Psoas muscle (tissue), 7 donors: ENCODE measurements at regions not wholly inside any gene's neighbourhood (a gene's known extent, or its start where the extent isn't known, plus 50 kb on each side); places are given as distances from the start of the nearest gene placed in this dataset.

Source experiments
- ATAC-seq, 4 donors: fragments of 200-7000 bp; cut with Tn5 transposase; one replicate each; pipeline ENCODE4 v1.9.1; 2020; ENCODE audit warnings: moderate library complexity in 3 of 4, mild to moderate bottlenecking in 2 of 4
- DNase-seq, 2 donors: peaks; one replicate each; pipeline ENCODE4 v3.0.0-alpha.2; 2020
- H3K27ac ChIP-seq: fragments of 200-600 bp; one replicate; pipeline ENCODE4 v1.8.0; 2022
- H3K27me3 ChIP-seq, 3 donors: fragments of 200-600 bp in 1 of 3; one replicate each; pipeline versions ENCODE4 v1.6.1 to v1.8.0; 2013 to 2022; ENCODE audit warnings: low read length in 2 of 3, mild to moderate bottlenecking in 2 of 3, moderate library complexity in 1 of 3; ENCODE audit not compliant: insufficient read depth in 3 of 3
- H3K36me3 ChIP-seq, 2 donors: fragments of 200-600 bp in 1 of 2; one replicate each; pipeline versions ENCODE4 v1.6.1 to v1.8.0; 2013 to 2022; ENCODE audit warnings: low read depth in 1 of 2, mild to moderate bottlenecking in 1 of 2, moderate library complexity in 1 of 2; ENCODE audit not compliant: insufficient read depth in 1 of 2
- H3K4me1 ChIP-seq: fragments of 200-600 bp; one replicate; pipeline ENCODE4 v1.8.0; 2022
- H3K4me3 ChIP-seq: fragments of 200-600 bp; one replicate; pipeline ENCODE4 v1.8.0; 2022; ENCODE audit warnings: mild to moderate bottlenecking
- H3K9me3 ChIP-seq: fragments of 200-600 bp; one replicate; pipeline ENCODE4 v1.8.0; 2022
- WGBS, 3 donors: extraction: QIAGEN DNeasy Blood & Tissue Kit; methylation state at CpG; one replicate each; pipeline versions ENCODE4 v1.1.6 to v1.1.7; 2013; 5-methylcytosine and 5-hydroxymethylcytosine counted together
- intact Hi-C, 2 donors: fragments of 100-400 bp; cut with DNase I; formaldehyde crosslinking; loops; one replicate each; pipeline versions ENCODE4 v1.11.0 to v1.14.2; 2022
- TF ChIP-seq, protein P1 (sequence below): fragments of 200-600 bp; IDR thresholded peaks from one replicate; pipeline ENCODE4 v1.8.0; 2022; ENCODE audit warnings: antibody characterized with exemption
- donor health status: healthy with polysubstance abuse.
- donor health status: DM: no; HTN: no; CAD: no; lungs with moderate emphysema.
- donor health status: Bipolar disorder and iron deficiency.
- donor health status: healthy.
- donor health status: DM: yes; HTN: yes; CAD: no.
- donor health status: DM: no; HTN: no; CAD: no.
- donor health status: DM: yes; HTN: yes; CAD: no.

DNA sequence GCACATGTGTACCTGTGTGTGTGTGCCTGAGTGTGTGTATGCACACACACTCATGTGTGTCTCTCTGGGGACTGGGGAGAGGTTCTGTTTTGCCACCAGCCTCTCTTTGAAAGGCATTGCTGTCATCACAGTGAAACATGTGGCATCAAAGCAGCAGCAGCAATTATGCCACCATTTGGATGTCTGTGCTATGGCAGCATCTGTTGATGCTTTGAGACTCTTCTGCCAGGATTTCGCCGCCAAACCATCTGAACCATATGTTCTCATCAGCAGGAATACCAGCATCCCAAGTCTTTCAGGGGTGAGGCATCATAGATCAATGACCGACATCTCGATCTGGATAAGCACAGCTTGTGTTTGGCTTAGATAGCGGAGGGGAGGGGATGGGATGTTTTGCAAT is 168.6 kb downstream of the FAT3 start:
- Histone ChIP-seq H3K4me1 (no peaks in the 10 kb centered on the region), H3K36me3 (no peaks in the 10 kb centered on the region), H3K27me3 (no peaks in the 10 kb centered on the region), H3K4me3 (no peak overlapping the region), H3K9me3 (no peaks in the 10 kb centered on the region), H3K27ac (no peak overlapping the region)
- ATAC-seq, result no peak
- TF ChIP-seq, protein P1, sequence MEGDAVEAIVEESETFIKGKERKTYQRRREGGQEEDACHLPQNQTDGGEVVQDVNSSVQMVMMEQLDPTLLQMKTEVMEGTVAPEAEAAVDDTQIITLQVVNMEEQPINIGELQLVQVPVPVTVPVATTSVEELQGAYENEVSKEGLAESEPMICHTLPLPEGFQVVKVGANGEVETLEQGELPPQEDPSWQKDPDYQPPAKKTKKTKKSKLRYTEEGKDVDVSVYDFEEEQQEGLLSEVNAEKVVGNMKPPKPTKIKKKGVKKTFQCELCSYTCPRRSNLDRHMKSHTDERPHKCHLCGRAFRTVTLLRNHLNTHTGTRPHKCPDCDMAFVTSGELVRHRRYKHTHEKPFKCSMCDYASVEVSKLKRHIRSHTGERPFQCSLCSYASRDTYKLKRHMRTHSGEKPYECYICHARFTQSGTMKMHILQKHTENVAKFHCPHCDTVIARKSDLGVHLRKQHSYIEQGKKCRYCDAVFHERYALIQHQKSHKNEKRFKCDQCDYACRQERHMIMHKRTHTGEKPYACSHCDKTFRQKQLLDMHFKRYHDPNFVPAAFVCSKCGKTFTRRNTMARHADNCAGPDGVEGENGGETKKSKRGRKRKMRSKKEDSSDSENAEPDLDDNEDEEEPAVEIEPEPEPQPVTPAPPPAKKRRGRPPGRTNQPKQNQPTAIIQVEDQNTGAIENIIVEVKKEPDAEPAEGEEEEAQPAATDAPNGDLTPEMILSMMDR, result no peak
- whole genome bisulfite sequencing, 3 donors, result 67 to 83% (median 72%) methylated on average over 5 of the region's 5 CpGs
- intact Hi-C loops, result no loop called here
- DNase-seq, result no peak

DNA sequence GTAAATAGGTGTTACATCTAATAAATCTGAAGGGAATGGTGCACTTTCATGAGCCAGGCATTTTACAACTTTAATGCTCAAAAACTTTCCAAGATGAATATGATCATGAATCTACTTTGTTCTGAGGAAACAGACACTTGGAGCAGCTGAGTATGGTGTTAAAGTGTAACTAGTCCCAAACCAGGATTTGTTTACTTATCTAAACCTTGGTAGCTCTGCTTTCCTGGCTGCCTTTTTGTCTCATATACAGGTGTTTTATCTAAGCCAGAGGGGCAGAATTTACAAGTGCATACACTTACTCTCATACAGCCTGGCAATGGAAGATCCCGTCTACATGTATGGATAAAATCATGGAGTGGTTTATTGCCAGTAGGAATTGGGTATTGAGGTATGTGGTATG is 171.5 kb downstream of the FAT3 start:
- Histone ChIP-seq H3K27me3 (no peaks in the 10 kb centered on the region), H3K4me3 (no peak overlapping the region), H3K27ac (no peak overlapping the region), H3K4me1 (no peaks in the 10 kb centered on the region), H3K9me3 (no peaks in the 10 kb centered on the region), H3K36me3 (no peaks in the 10 kb centered on the region)
- 91 to 100% (median 100%) methylated on average over 1 of the region's 1 CpG for WGBS, 3 donors
- ATAC-seq (no peak), DNase-seq (no peak)
- TF ChIP-seq, protein P1, result no peak
- intact Hi-C loops, result no loop called here

DNA sequence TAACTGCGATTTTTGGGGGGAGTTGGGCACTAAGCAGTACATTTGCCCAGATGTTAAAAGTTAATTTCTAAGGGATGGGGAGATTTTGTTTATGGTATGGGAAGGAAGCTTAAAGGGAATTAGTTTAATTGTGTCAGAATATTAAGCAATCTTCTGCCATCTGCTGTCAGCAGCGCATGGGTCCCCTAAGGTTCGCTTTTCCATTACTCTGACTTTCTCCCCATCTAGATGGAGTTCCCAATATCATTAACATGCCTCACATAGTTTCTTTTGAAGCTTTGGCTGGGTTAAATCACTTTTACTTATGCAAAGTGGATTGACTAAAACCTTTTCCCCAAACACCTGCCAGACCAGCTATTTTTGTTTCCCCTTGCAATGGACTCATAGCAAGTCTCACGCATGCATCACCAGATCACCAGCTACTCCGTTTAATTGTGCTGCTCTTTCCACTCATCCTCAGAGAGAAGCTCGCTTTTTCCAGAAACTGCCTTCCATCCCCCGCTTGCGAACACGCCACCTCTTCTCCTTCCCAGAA is 172.7 kb downstream of the FAT3 start:
- H3K27me3 ChIP-seq, result no peaks in the 10 kb centered on the region
- 90 to 95% (median 93%) methylated on average over 9 of the region's 9 CpGs for WGBS, 3 donors
- intact Hi-C loops, result no loop called here
- DNase-seq (no peak), ATAC-seq (no peak)
- H3K36me3 ChIP-seq, result no peaks in the 10 kb centered on the region
- H3K9me3 ChIP-seq, result no peaks in the 10 kb centered on the region
- TF ChIP-seq, protein P1, result no peak
- no peak overlapping the region for H3K4me3 ChIP-seq
- H3K4me1 ChIP-seq, result no peaks in the 10 kb centered on the region
- H3K27ac ChIP-seq, result no peak overlapping the region

DNA sequence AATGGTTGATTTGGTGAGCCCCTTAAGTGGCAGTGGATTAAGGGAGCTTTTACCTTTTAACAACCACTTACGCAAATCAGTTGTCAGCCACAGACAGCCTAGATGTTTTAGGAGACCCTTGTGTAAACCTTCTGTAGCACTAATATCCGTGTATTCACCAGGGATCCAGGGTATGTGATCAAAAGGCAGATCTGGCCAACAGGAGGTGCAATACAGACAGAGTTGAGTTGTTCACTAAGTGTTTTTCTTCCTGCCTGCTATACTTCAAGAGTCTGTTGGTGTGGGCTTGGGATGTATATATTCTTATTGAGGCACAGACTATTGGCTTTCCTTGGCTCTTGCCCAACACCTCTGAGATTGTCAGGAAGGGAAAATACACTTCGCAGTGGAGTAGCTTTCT is 175.1 kb downstream of the FAT3 start:
- intact Hi-C loops, result no loop called here
- WGBS, 3 donors, result 75 to 82% (median 81%) methylated on average over 3 of the region's 3 CpGs
- TF ChIP-seq, protein P1, result no peak

DNA sequence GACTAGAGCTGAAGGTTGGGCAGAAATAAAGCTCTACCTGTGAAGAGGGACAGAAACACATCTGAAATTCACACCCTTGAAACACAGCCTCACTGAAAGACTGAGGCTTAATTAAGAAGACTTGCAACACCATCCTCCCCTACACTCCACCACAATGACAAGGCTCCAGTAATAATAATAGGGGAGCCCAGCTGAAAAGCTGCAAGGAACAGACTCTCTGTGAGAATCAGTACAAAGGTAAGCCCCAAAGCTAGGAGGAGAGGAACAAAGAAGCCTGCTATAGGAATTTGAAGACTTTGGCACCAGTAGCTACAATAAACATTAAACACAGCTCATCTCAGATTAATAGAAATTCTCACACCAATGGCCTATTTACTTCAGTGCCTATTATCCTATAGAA is 176.9 kb downstream of the FAT3 start:
- no peaks in the 10 kb centered on the region for H3K27me3 ChIP-seq
- no peak for DNase-seq
- no peak overlapping the region for H3K4me3 ChIP-seq
- H3K4me1 ChIP-seq, result no peaks in the 10 kb centered on the region
- H3K9me3 ChIP-seq, result no peaks in the 10 kb centered on the region
- H3K36me3 ChIP-seq, result no peaks in the 10 kb centered on the region
- no peak overlapping the region for H3K27ac ChIP-seq
- TF ChIP-seq, protein P1, result no peak
- no peak for ATAC-seq
- intact Hi-C loops, result no loop called here

More for the DNA sequence above, 175.1 kb downstream of the FAT3 start:
- no peak for DNase-seq
- no peak overlapping the region for H3K4me3 ChIP-seq
- H3K36me3 ChIP-seq, result no peaks in the 10 kb centered on the region
- H3K9me3 ChIP-seq, result no peaks in the 10 kb centered on the region
- no peak for ATAC-seq
- no peak overlapping the region for H3K27ac ChIP-seq
- no peaks in the 10 kb centered on the region for H3K4me1 ChIP-seq
- H3K27me3 ChIP-seq, result no peaks in the 10 kb centered on the region
